ENCODE measurements at regions not wholly inside any gene's neighbourhood (a gene's known extent, or its start where the extent isn't known, plus 50 kb on each side); places are given as distances from the start of the nearest gene placed in this dataset.

DNA sequence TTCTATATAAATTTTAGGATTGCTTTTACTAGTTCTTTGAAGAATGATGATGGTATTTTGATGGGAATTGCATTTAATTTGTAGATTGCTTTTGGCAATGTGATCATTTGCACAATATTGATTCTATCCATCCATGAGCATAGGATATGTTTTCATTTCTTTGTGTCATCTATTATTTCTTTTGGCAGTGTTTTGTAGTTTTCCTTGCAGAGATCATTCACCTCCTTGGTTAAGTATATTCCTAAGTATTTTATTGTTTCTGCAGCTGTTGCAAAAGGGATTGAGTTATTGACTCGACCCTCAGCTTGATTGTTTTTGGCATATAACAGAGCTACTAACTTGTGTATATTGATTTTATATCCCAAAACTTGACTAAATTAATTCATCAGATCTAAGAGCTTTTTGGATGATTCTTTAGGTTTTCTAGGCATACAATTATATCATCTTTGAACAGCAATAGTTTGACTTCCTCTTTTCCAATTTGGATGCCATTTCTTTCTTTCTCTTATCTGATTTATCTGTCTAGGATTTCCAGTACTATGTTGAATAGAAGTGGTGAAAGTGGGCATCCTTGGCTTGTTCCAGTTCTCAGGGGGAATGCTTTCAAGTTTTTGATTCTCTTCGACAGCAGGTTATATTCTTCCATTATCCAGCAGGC lies 668.1 kb downstream of the SLC16A7 start:
- H3K9me3 ChIP-seq (ENCODE audit: control insufficient read depth, insufficient read depth, low read length): no peaks in the 10 kb centered on the region
- no peaks in the 10 kb centered on the region for H3K36me3 ChIP-seq (ENCODE audit: control insufficient read depth, insufficient read depth, low read length)
- H3K4me1 ChIP-seq (ENCODE audit: control insufficient read depth, insufficient read depth, low read length): no peaks in the 10 kb centered on the region
- H3K4me3 ChIP-seq (ENCODE audit: low read depth, low read length): no peak overlapping the region
- H3K9ac ChIP-seq (ENCODE audit: low read depth, low read length): no peak overlapping the region
- H3K27ac ChIP-seq (ENCODE audit: low read depth, low read length): no peak overlapping the region
- H3K27me3 ChIP-seq (ENCODE audit: control insufficient read depth, insufficient read depth, low read length): no peaks in the 10 kb centered on the region

DNA sequence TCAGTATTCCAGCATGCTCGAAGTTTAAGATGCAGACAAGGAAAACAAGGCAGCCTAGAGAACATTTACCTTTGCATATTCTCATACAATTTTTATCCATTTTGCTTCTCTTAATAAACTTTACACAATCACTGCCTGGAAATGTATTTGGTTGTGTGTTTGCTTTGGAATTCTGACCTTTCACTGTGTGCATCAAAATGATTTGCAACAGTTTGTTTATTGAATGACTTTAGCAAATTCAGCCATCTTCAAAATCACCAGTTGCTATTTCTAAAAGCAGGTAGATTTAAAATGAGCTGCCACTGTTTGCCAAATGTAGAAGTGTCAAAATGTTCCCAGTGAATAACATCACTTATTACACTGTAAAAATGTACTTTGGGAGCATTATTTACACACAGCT lies 669.9 kb downstream of the SLC16A7 start:
- H3K27ac ChIP-seq (ENCODE audit: low read depth, low read length): no peak overlapping the region
- H3K9me3 ChIP-seq (ENCODE audit: control insufficient read depth, insufficient read depth, low read length): no peaks in the 10 kb centered on the region; the same call in 1 of the 2 replicates
- no peaks in the 10 kb centered on the region for H3K36me3 ChIP-seq (ENCODE audit: control insufficient read depth, insufficient read depth, low read length)
- no peaks in the 10 kb centered on the region for H3K4me1 ChIP-seq (ENCODE audit: control insufficient read depth, insufficient read depth, low read length)
- no peak overlapping the region for H3K4me3 ChIP-seq (ENCODE audit: low read depth, low read length)
- no peak overlapping the region for H3K9ac ChIP-seq (ENCODE audit: low read depth, low read length)
- H3K27me3 ChIP-seq (ENCODE audit: control insufficient read depth, insufficient read depth, low read length): no peaks in the 10 kb centered on the region

DNA sequence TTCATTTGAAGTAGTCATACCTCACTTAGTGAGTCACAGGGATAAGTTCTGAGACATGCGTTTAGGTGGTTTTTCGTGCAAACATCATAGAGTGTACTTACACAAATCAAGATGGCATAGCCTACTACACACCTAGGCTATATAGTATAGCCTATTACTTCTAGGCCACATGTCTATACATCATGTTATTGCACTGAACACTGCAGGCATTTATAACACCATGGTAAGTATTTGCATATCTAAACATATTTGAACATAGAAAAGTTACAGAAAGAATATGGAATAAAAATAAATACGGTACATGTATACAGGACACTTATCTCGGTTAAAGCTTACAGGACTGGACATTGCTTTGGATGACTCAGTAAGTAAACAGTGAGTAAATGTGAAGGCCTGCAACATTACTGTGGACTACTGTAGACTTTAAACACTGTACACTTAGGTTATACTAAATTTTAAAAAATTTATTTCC lies 670.6 kb downstream of the SLC16A7 start:
- Histone ChIP-seq H3K27ac (ENCODE audit: low read depth, low read length) (no peak overlapping the region), H3K27me3 (ENCODE audit: control insufficient read depth, insufficient read depth, low read length) (no peaks in the 10 kb centered on the region), H3K4me1 (ENCODE audit: control insufficient read depth, insufficient read depth, low read length) (no peaks in the 10 kb centered on the region), H3K36me3 (ENCODE audit: control insufficient read depth, insufficient read depth, low read length) (no peaks in the 10 kb centered on the region), H3K9me3 (ENCODE audit: control insufficient read depth, insufficient read depth, low read length) (no peaks in the 10 kb centered on the region; the same call in 1 of the 2 replicates), H3K9ac (ENCODE audit: low read depth, low read length) (no peak overlapping the region), H3K4me3 (ENCODE audit: low read depth, low read length) (no peak overlapping the region)

DNA sequence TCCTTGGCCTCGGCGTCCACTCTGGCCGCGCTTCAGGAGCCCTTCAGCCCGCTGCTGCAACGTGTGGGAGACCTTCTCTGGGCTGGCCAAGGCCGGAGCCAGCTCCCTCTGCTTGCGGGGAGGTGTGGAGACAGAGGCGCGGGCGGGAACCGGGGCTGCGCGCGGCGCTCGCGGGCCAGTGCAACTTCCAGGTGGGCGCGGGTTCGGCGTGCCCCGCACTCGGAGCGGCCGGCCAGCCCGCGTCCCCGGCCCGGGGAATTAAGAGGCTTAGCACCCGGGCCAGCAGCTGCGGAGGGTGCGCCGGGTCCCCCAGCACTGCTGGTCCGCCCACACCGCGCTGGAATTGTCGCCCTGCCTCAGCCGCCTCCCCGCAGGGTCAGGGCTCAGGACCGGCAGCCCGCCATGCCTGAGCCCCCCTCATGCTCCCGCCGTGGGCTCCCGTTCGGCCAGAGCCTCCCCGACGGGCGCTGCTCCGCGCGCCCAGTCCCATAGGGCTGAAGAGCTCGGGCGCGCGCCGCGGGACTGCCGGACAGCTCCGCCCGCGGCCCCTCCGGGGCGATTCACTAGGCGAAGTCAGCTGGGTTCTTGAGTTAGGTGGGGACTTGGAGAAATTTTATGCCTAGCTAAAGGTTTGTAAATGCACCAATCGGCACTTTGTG lies 673.9 kb downstream of the SLC16A7 start:
- no peaks in the 10 kb centered on the region for H3K27me3 ChIP-seq (ENCODE audit: control insufficient read depth, insufficient read depth, low read length)
- H3K9me3 ChIP-seq (ENCODE audit: control insufficient read depth, insufficient read depth, low read length): no peaks in the 10 kb centered on the region; the same call in 1 of the 2 replicates
- no peak overlapping the region for H3K9ac ChIP-seq (ENCODE audit: low read depth, low read length)
- no peak overlapping the region for H3K4me3 ChIP-seq (ENCODE audit: low read depth, low read length)
- no peak overlapping the region for H3K27ac ChIP-seq (ENCODE audit: low read depth, low read length)
- no peaks in the 10 kb centered on the region for H3K36me3 ChIP-seq (ENCODE audit: control insufficient read depth, insufficient read depth, low read length)
- no peaks in the 10 kb centered on the region for H3K4me1 ChIP-seq (ENCODE audit: control insufficient read depth, insufficient read depth, low read length)

DNA sequence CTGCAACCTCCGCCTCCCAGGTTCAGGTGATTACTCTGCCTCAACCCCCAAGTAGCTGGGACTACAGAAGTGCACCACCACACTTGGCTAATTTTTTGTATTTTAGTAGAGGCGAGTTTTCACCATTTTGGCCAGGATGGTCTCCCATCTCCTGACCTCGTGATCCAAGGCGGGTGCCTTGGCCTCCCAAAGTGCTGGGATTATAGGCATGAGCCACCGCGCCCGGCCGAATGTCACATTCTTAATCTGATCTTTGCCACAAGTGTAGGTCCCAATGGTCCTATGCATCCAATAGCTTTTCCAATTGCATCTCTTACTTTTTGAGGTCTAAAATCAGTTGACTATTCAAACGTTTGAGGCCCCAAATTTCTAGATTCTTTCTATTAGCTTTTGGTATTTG lies 676.0 kb downstream of the SLC16A7 start:
- Histone ChIP-seq H3K4me3 (ENCODE audit: low read depth, low read length) (no peak overlapping the region), H3K9me3 (ENCODE audit: control insufficient read depth, insufficient read depth, low read length) (no peaks in the 10 kb centered on the region; the same call in 1 of the 2 replicates), H3K36me3 (ENCODE audit: control insufficient read depth, insufficient read depth, low read length) (no peaks in the 10 kb centered on the region), H3K4me1 (ENCODE audit: control insufficient read depth, insufficient read depth, low read length) (no peaks in the 10 kb centered on the region), H3K27me3 (ENCODE audit: control insufficient read depth, insufficient read depth, low read length) (no peaks in the 10 kb centered on the region), H3K27ac (ENCODE audit: low read depth, low read length) (no peak overlapping the region), H3K9ac (ENCODE audit: low read depth, low read length) (no peak overlapping the region)

DNA sequence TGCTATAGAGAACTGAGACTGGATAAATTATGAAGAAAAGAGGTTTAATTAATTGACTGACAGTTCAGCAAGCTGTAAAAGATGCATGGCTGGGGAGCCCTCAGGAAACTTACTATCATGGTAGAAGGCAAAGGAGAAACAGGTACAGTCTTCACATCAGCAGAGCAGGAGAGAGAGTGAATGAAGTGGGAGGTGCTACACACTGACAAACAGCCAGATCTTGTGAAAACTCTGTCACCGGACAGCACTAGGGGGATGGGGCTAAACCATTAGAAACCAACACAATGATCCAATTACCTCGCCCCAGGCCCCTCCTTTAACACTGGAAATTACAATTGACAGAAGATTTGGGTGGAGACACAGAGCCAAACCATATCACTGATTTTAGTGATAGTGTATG lies 682.4 kb downstream of the SLC16A7 start:
- no peaks in the 10 kb centered on the region for H3K36me3 ChIP-seq (ENCODE audit: control insufficient read depth, insufficient read depth, low read length)
- H3K27me3 ChIP-seq (ENCODE audit: control insufficient read depth, insufficient read depth, low read length): no peaks in the 10 kb centered on the region
- H3K4me3 ChIP-seq (ENCODE audit: low read depth, low read length): no peak overlapping the region
- H3K9me3 ChIP-seq (ENCODE audit: control insufficient read depth, insufficient read depth, low read length): peaks cover 12% of the 10 kb centered on the region; the same call in 1 of the 2 replicates
- peaks cover 3% of the 10 kb centered on the region; the same call in 1 of the 2 replicates for H3K4me1 ChIP-seq (ENCODE audit: control insufficient read depth, insufficient read depth, low read length)
- no peak overlapping the region for H3K27ac ChIP-seq (ENCODE audit: low read depth, low read length)
- H3K9ac ChIP-seq (ENCODE audit: low read depth, low read length): no peak overlapping the region

DNA sequence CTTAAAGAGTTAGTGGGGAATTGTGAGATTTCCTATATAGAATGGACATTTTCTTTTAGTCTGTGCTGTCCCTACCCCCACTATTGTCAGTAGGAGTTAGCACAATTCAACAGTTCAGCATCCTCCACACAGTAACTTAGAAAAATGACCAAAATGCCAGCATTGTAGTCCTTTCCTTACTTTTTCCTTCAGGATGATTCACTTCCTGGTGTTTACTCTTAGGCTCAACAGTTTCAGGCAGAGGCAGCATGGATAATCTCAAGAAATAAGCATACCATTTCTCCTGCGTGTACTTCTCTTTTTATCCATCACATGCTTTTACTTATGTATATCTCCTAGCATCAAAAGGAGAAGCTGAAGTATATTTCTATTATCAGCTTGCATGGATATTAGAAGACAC lies 683.4 kb downstream of the SLC16A7 start:
- H3K9me3 ChIP-seq (ENCODE audit: control insufficient read depth, insufficient read depth, low read length): peaks cover 12% of the 10 kb centered on the region; the same call in 1 of the 2 replicates
- no peak overlapping the region for H3K9ac ChIP-seq (ENCODE audit: low read depth, low read length)
- no peak overlapping the region for H3K4me3 ChIP-seq (ENCODE audit: low read depth, low read length)
- H3K36me3 ChIP-seq (ENCODE audit: control insufficient read depth, insufficient read depth, low read length): no peaks in the 10 kb centered on the region
- peaks cover 3% of the 10 kb centered on the region; the same call in 1 of the 2 replicates for H3K4me1 ChIP-seq (ENCODE audit: control insufficient read depth, insufficient read depth, low read length)
- H3K27ac ChIP-seq (ENCODE audit: low read depth, low read length): no peak overlapping the region
- no peaks in the 10 kb centered on the region for H3K27me3 ChIP-seq (ENCODE audit: control insufficient read depth, insufficient read depth, low read length)

DNA sequence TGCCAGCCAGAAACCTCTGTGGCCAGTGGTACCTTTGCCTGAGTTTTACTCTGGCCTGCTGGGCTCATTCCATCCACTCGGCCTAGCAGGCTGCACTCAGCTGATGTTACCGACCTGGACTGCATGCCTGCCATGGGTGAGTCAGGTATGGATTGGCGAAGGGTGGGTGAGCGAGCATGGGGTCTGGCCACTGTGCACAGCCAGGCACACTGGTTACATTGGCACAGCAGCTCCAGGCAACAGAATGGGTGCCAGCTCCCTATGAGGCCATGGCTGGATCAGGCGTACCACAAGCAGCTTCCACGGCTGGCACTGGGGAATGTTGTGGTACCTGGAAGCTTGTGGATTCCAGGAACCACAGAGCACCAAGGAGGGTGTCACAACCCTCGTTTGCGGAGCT lies 685.7 kb downstream of the SLC16A7 start:
- H3K27ac ChIP-seq (ENCODE audit: low read depth, low read length): no peak overlapping the region
- H3K9ac ChIP-seq (ENCODE audit: low read depth, low read length): no peak overlapping the region
- H3K4me3 ChIP-seq (ENCODE audit: low read depth, low read length): no peak overlapping the region
- H3K36me3 ChIP-seq (ENCODE audit: control insufficient read depth, insufficient read depth, low read length): no peaks in the 10 kb centered on the region
- peaks cover 12% of the 10 kb centered on the region; the same call in 1 of the 2 replicates for H3K9me3 ChIP-seq (ENCODE audit: control insufficient read depth, insufficient read depth, low read length)
- H3K4me1 ChIP-seq (ENCODE audit: control insufficient read depth, insufficient read depth, low read length): peaks cover 3% of the 10 kb centered on the region; the same call in 1 of the 2 replicates
- H3K27me3 ChIP-seq (ENCODE audit: control insufficient read depth, insufficient read depth, low read length): no peaks in the 10 kb centered on the region

DNA sequence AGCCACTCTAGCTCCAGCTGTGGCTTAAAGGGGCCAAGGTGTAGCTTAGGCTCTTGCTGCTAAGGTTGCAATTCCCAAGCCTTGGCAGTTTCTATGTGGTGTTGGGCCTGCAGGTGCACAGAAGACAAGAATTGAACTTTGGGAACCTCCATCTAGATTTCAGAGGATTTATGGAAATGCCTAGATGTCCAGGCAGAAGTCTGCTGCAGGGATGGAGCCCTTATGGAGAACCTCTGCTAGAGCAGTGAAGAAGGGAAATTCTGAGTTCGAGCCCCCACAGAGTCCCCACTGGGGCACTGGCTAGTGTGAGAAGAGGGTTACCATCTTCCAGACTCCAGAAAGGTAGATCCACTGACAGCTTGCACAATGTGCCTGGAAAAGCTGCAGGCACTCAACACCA lies 694.7 kb downstream of the SLC16A7 start:
- Histone ChIP-seq H3K36me3 (ENCODE audit: control insufficient read depth, insufficient read depth, low read length) (no peaks in the 10 kb centered on the region), H3K27ac (ENCODE audit: low read depth, low read length) (no peak overlapping the region), H3K27me3 (ENCODE audit: control insufficient read depth, insufficient read depth, low read length) (no peaks in the 10 kb centered on the region), H3K4me1 (ENCODE audit: control insufficient read depth, insufficient read depth, low read length) (no peaks in the 10 kb centered on the region), H3K4me3 (ENCODE audit: low read depth, low read length) (no peak overlapping the region), H3K9ac (ENCODE audit: low read depth, low read length) (no peak overlapping the region), H3K9me3 (ENCODE audit: control insufficient read depth, insufficient read depth, low read length) (peaks cover 59% of the 10 kb centered on the region)

DNA sequence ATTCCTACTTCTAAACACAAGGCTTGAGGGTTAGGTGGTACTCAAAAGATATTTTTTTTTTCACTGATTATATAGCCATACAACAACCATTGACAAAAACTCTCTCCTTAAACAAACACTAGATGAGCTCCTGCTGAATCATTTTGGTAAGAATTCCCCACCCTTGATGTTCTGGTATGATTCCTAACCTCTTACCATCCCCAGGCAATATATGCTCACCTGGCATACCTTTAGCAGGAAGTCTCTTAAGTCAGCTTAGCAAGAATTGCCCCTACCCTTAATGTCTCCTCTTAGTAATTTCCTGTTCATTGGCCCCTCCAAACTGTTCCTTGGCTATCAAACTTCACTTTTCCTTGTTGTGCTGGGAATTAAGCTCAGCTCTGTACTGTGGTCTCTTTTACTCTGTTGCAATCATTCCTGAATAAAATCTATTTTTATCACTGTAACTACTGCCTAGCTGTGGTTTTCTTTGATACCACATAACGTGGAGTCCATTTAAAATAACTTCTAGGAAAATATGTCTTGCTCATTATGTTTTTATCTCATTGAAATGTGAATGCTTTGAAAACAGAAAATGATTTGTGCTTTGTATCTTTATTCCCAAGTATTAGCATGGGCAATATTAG lies 712.6 kb downstream of the SLC16A7 start:
- Histone ChIP-seq H3K4me3 (ENCODE audit: low read depth, low read length) (no peak overlapping the region), H3K36me3 (ENCODE audit: control insufficient read depth, insufficient read depth, low read length) (no peaks in the 10 kb centered on the region), H3K27me3 (ENCODE audit: control insufficient read depth, insufficient read depth, low read length) (no peaks in the 10 kb centered on the region), H3K27ac (ENCODE audit: low read depth, low read length) (no peak overlapping the region), H3K4me1 (ENCODE audit: control insufficient read depth, insufficient read depth, low read length) (no peaks in the 10 kb centered on the region), H3K9me3 (ENCODE audit: control insufficient read depth, insufficient read depth, low read length) (no peaks in the 10 kb centered on the region), H3K9ac (ENCODE audit: low read depth, low read length) (no peak overlapping the region)

DNA sequence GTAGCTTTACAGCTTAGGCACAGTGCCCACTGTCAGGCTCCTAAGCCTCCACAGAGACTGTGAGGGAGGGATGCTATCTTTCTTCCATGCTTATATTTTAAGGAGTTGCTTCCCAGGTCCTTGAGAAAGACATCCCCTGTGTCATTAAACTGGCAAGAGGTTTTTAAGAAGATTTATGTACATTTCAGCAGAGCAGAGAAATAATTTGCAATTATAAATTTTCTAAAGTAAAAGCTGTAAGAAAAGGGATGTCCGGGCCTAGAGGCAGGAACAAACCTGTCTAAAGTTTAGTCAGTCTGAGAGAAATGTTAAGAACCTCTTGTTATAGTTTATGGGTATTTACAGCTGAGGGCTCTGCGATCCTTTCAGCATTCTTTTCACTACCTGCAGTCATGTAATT lies 716.1 kb downstream of the SLC16A7 start:
- no peaks in the 10 kb centered on the region for H3K9me3 ChIP-seq (ENCODE audit: control insufficient read depth, insufficient read depth, low read length)
- no peaks in the 10 kb centered on the region for H3K4me1 ChIP-seq (ENCODE audit: control insufficient read depth, insufficient read depth, low read length)
- no peak overlapping the region for H3K27ac ChIP-seq (ENCODE audit: low read depth, low read length)
- no peaks in the 10 kb centered on the region for H3K27me3 ChIP-seq (ENCODE audit: control insufficient read depth, insufficient read depth, low read length)
- H3K4me3 ChIP-seq (ENCODE audit: low read depth, low read length): no peak overlapping the region
- H3K36me3 ChIP-seq (ENCODE audit: control insufficient read depth, insufficient read depth, low read length): no peaks in the 10 kb centered on the region
- no peak overlapping the region for H3K9ac ChIP-seq (ENCODE audit: low read depth, low read length)
